Progenitor cell of endocrine pancreas (in vitro differentiated cells): ENCODE measurements at regions not wholly inside any gene's neighbourhood (a gene's known extent, or its start where the extent isn't known, plus 50 kb on each side); places are given as distances from the start of the nearest gene placed in this dataset.

Experiments
- DNase-seq: peaks from one replicate; pipeline ENCODE4 v3.0.0; 2021; ENCODE audit warnings: low spot score; ENCODE audit not compliant: unreplicated experiment
- H3K27ac Mint-ChIP-seq: 2 replicates; pipeline ENCODE4 v1.8.0; 2021; ENCODE audit warnings: mild to moderate bottlenecking, moderate library complexity, mixed read lengths
- H3K27me3 Mint-ChIP-seq: 2 replicates; pipeline ENCODE4 v1.8.0; 2021; ENCODE audit warnings: mixed read lengths
- H3K36me3 Mint-ChIP-seq: 2 replicates; pipeline ENCODE4 v1.8.0; 2022; ENCODE audit warnings: mixed read lengths; ENCODE audit not compliant: insufficient read depth
- H3K4me1 Mint-ChIP-seq: 2 replicates; pipeline ENCODE4 v1.8.0; 2021; ENCODE audit warnings: low read depth, mixed read lengths
- H3K4me3 Mint-ChIP-seq: 2 replicates; pipeline ENCODE4 v1.8.0; 2021; ENCODE audit warnings: low read depth, mild to moderate bottlenecking, moderate library complexity, mixed read lengths
- H3K9me3 Mint-ChIP-seq: 2 replicates; pipeline ENCODE4 v1.8.0; 2021; ENCODE audit warnings: low read depth, mixed read lengths
- CTCF ChIP-seq: fragments of 200-600 bp; sonication (generic); IDR thresholded peaks from one replicate; pipeline ENCODE4 v1.5.0; 2021; ENCODE audit warnings: antibody characterized with exemption, mild to moderate bottlenecking; ENCODE audit not compliant: unreplicated experiment

- TF ChIP-seq CTCF = no peak
- Mint-ChIP-seq H3K4me3 (no peak overlapping the region), H3K27ac (no peak overlapping the region)
These were observed 111.1 kb upstream of the FBN2 start for GRCh38 chr5:128649192-128649591.

DNA sequence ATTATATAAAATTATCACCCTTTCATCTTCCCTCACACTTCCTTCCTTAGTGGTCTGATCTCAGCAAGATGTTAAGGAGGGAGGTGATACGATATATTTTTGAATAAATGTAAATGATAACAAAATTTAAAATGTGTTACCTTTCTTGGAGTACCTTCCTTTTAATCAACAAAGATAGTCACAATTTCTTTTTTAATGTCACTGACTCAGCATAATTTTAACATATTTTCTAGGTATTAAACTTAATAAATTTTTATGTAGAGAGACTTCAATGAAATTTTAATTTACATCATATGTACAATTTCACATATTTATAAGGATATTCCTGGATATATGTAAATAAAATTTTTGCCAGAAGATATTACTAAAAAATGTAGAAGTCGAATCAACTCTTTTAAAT lies 125.0 kb upstream of the FBN2 start:
- DNase-seq = no peak
- no peak for TF ChIP-seq CTCF
- no peaks in the 10 kb centered on the region for H3K4me1 Mint-ChIP-seq
- H3K9me3 Mint-ChIP-seq = peaks cover 4% of the 10 kb centered on the region
- no peak overlapping the region for H3K27ac Mint-ChIP-seq
- no peaks in the 10 kb centered on the region for H3K36me3 Mint-ChIP-seq
- no peak overlapping the region for H3K4me3 Mint-ChIP-seq
- no peaks in the 10 kb centered on the region for H3K27me3 Mint-ChIP-seq

More at GRCh38 chr5:128649192-128649591, 111.1 kb upstream of the FBN2 start:
- no peaks in the 10 kb centered on the region for H3K4me1 Mint-ChIP-seq
- no peaks in the 10 kb centered on the region for H3K27me3 Mint-ChIP-seq
- H3K9me3 Mint-ChIP-seq = no peaks in the 10 kb centered on the region
- H3K36me3 Mint-ChIP-seq = no peaks in the 10 kb centered on the region
- no peak for DNase-seq

- Mint-ChIP-seq H3K27ac (no peak overlapping the region), H3K4me1 (no peaks in the 10 kb centered on the region), H3K4me3 (no peak overlapping the region), H3K9me3 (no peaks in the 10 kb centered on the region), H3K36me3 (no peaks in the 10 kb centered on the region), H3K27me3 (no peaks in the 10 kb centered on the region)
- no peak for TF ChIP-seq CTCF
- no peak for DNase-seq
These were observed 127.8 kb upstream of the FBN2 start for GRCh38 chr5:128665747-128666355.

GRCh38 chr5:128667152-128667551 lies 129.1 kb upstream of the FBN2 start:
- no peak for TF ChIP-seq CTCF
- H3K4me3 Mint-ChIP-seq = no peak overlapping the region
- H3K4me1 Mint-ChIP-seq = no peaks in the 10 kb centered on the region
- H3K27me3 Mint-ChIP-seq = no peaks in the 10 kb centered on the region
- H3K27ac Mint-ChIP-seq = no peak overlapping the region
- H3K36me3 Mint-ChIP-seq = no peaks in the 10 kb centered on the region
- H3K9me3 Mint-ChIP-seq = no peaks in the 10 kb centered on the region
- no peak for DNase-seq

GRCh38 chr5:128667751-128668150 lies 129.7 kb upstream of the FBN2 start:
- Mint-ChIP-seq H3K27me3 (no peaks in the 10 kb centered on the region), H3K4me1 (peaks cover 5% of the 10 kb centered on the region), H3K27ac (no peak overlapping the region), H3K36me3 (no peaks in the 10 kb centered on the region), H3K4me3 (no peak overlapping the region), H3K9me3 (no peaks in the 10 kb centered on the region)
- no peak for DNase-seq
- no peak for TF ChIP-seq CTCF
